Breast epithelium (tissue), 3 donors: ENCODE measurements at regions not wholly inside any gene's neighbourhood (a gene's known extent, or its start where the extent isn't known, plus 50 kb on each side); places are given as distances from the start of the nearest gene placed in this dataset.

Experiments used
- CTCF ChIP-seq, 3 donors: fragments of 450-650 bp; IDR thresholded peaks; one replicate each; pipeline ENCODE4 v1.5.1; 2016 to 2017; ENCODE audit warnings: antibody characterized with exemption in 3 of 3, mild to moderate bottlenecking in 3 of 3, moderate library complexity in 3 of 3
- POLR2A ChIP-seq: fragments of 450-650 bp; IDR thresholded peaks from one replicate; pipeline ENCODE4 v1.6.1; 2016; ENCODE audit warnings: antibody characterized with exemption, mild to moderate bottlenecking, moderate library complexity
- POLR2AphosphoS5 ChIP-seq, 3 donors: sonication (generic); formaldehyde crosslinking; IDR thresholded peaks; one replicate each; pipeline ENCODE4 v1.6.1; 2017; ENCODE audit warnings: antibody characterized with exemption in 3 of 3

DNA sequence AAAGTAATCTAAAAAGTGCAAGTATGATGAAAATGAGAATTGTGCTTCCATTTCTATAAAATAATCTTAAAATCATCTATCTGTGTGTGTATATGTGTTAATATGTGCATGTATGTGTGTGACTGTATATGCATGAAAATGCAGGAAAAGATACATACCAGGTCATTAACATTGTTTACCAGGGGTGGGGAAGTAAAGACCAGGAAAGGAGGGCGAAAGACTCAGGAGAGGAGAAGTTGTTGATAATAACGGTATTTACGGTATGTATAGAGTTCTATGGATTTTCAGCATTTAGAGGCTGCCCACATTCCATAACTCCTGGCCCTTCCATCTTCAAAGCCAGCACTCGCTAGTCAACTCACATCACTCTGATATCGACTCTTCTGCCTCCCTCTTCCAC is 111.0 kb upstream of the SPDL1 start:
- TF ChIP-seq CTCF (IDR thresholded peaks at IDR 0.05) (no peak), POLR2AphosphoS5 (IDR thresholded peaks at IDR 0.05) (no peak), POLR2A (no peak)
